BE2C (cell line): ENCODE measurements at regions not wholly inside any gene's neighbourhood (a gene's known extent, or its start where the extent isn't known, plus 50 kb on each side); places are given as distances from the start of the nearest gene placed in this dataset.

ENCODE experiments used
- DNase-seq: peaks from one replicate; pipeline ENCODE4 v3.0.0-alpha.2; 2020
- H3K27me3 ChIP-seq: fragments of 250-450 bp; sonication (Bioruptor Pico); 2 replicates; pipeline ENCODE4 v1.5.1; 2020; ENCODE audit warnings: mild to moderate bottlenecking
- H3K36me3 ChIP-seq: fragments of 250-450 bp; sonication (Bioruptor Pico); 2 replicates; pipeline ENCODE4 v1.5.1; 2020; ENCODE audit warnings: mild to moderate bottlenecking
- H3K4me1 ChIP-seq: fragments of 250-450 bp; sonication (Bioruptor Pico); 2 replicates; pipeline ENCODE4 v1.5.1; 2020
- H3K4me3 ChIP-seq: 2 replicates; pipeline ENCODE4 v1.5.1; 2011; ENCODE audit warnings: low read depth, low read length
- H3K9me3 ChIP-seq: fragments of 250-450 bp; sonication (Bioruptor Pico); 2 replicates; pipeline ENCODE4 v1.5.1; 2020
- CTCF ChIP-seq: IDR thresholded peaks from 2 replicates; pipeline ENCODE4 v1.5.1; 2012; ENCODE audit warnings: mild to moderate bottlenecking, low read depth, low read length

GRCh38 chr4:116391020-116391419 lies 694.4 kb downstream of the TRAM1L1 start:
- no peaks in the 10 kb centered on the region; the same call in 1 of the 2 replicates for H3K4me1 ChIP-seq
- H3K27me3 ChIP-seq = no peaks in the 10 kb centered on the region
- DNase-seq = no peak
- no peaks in the 10 kb centered on the region for H3K9me3 ChIP-seq
- H3K4me3 ChIP-seq = no peak overlapping the region
- H3K36me3 ChIP-seq = no peaks in the 10 kb centered on the region
- TF ChIP-seq CTCF = no peak

- Histone ChIP-seq H3K36me3 (no peaks in the 10 kb centered on the region), H3K4me3 (no peak overlapping the region), H3K4me1 (no peaks in the 10 kb centered on the region; the same call in 1 of the 2 replicates), H3K9me3 (no peaks in the 10 kb centered on the region), H3K27me3 (no peaks in the 10 kb centered on the region)
- TF ChIP-seq CTCF = no peak
- no peak for DNase-seq
Measured at GRCh38 chr4:116389139-116389538, 696.2 kb downstream of the TRAM1L1 start.

GRCh38 chr4:116387937-116388474 lies 697.4 kb downstream of the TRAM1L1 start:
- no peak overlapping the region for H3K4me3 ChIP-seq
- TF ChIP-seq CTCF = no peak
- H3K27me3 ChIP-seq = no peaks in the 10 kb centered on the region
- H3K4me1 ChIP-seq = no peaks in the 10 kb centered on the region; the same call in 1 of the 2 replicates
- no peak for DNase-seq
- H3K36me3 ChIP-seq = no peaks in the 10 kb centered on the region
- H3K9me3 ChIP-seq = no peaks in the 10 kb centered on the region

- DNase-seq = no peak
- no peak for TF ChIP-seq CTCF
Measured at GRCh38 chr4:116386856-116387255, 698.5 kb downstream of the TRAM1L1 start.

GRCh38 chr4:116385583-116385982 lies 699.8 kb downstream of the TRAM1L1 start:
- no peaks in the 10 kb centered on the region for H3K9me3 ChIP-seq
- no peaks in the 10 kb centered on the region; the same call in 1 of the 2 replicates for H3K4me1 ChIP-seq
- no peak overlapping the region for H3K4me3 ChIP-seq
- no peak for DNase-seq
- no peaks in the 10 kb centered on the region for H3K27me3 ChIP-seq
- no peaks in the 10 kb centered on the region for H3K36me3 ChIP-seq
- TF ChIP-seq CTCF = no peak

More at GRCh38 chr4:116386856-116387255, 698.5 kb downstream of the TRAM1L1 start:
- Histone ChIP-seq H3K36me3 (no peaks in the 10 kb centered on the region), H3K4me1 (no peaks in the 10 kb centered on the region; the same call in 1 of the 2 replicates), H3K4me3 (no peak overlapping the region), H3K9me3 (no peaks in the 10 kb centered on the region), H3K27me3 (no peaks in the 10 kb centered on the region)

GRCh38 chr4:116374815-116375214 lies 710.6 kb downstream of the TRAM1L1 start:
- Histone ChIP-seq H3K27me3 (no peaks in the 10 kb centered on the region), H3K36me3 (no peaks in the 10 kb centered on the region), H3K9me3 (no peaks in the 10 kb centered on the region), H3K4me1 (peaks cover 4% of the 10 kb centered on the region; the same call in 1 of the 2 replicates), H3K4me3 (no peak overlapping the region)
- TF ChIP-seq CTCF = no peak
- DNase-seq = no peak
